ENCODE measurements at regions not wholly inside any gene's neighbourhood (a gene's known extent, or its start where the extent isn't known, plus 50 kb on each side); places are given as distances from the start of the nearest gene placed in this dataset.
A peak's percentile ranks its signal among the peaks of the same experiment; 100 is the strongest.

DNA sequence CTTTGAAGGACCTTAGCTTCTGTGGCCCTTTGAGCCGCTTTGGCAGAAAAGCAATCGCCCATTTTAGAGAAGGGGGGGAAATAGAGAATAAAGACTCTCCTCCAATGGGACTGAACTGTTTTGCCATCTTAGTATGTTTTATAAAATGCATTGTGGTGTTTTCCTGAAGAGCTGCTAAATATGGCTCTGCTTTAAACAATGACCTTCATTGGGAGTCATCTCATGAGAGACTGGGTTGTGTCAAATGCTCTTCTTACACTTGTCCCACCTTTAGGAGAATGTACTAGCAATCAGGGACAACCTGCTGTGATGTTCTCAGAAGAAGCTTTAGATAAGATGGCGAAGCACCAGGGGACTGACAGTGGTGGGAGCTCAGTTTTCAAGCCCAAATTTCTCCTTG is 418.9 kb upstream of the POU3F3 start:
- in situ Hi-C loops (cut with HindIII; ENCODE audit: low sequenced_read_pairs), result no loop called here
- no peak overlapping the region for H3K4me3 ChIP-seq (ENCODE audit: low read depth, low read length)
- DNase-seq (ENCODE audit: low read depth), result no peak
- TF ChIP-seq, protein P1, sequence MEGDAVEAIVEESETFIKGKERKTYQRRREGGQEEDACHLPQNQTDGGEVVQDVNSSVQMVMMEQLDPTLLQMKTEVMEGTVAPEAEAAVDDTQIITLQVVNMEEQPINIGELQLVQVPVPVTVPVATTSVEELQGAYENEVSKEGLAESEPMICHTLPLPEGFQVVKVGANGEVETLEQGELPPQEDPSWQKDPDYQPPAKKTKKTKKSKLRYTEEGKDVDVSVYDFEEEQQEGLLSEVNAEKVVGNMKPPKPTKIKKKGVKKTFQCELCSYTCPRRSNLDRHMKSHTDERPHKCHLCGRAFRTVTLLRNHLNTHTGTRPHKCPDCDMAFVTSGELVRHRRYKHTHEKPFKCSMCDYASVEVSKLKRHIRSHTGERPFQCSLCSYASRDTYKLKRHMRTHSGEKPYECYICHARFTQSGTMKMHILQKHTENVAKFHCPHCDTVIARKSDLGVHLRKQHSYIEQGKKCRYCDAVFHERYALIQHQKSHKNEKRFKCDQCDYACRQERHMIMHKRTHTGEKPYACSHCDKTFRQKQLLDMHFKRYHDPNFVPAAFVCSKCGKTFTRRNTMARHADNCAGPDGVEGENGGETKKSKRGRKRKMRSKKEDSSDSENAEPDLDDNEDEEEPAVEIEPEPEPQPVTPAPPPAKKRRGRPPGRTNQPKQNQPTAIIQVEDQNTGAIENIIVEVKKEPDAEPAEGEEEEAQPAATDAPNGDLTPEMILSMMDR (IDR thresholded peaks at IDR 0.05; ENCODE audit: low read depth, low read length, missing control alignments), result no peak

DNA sequence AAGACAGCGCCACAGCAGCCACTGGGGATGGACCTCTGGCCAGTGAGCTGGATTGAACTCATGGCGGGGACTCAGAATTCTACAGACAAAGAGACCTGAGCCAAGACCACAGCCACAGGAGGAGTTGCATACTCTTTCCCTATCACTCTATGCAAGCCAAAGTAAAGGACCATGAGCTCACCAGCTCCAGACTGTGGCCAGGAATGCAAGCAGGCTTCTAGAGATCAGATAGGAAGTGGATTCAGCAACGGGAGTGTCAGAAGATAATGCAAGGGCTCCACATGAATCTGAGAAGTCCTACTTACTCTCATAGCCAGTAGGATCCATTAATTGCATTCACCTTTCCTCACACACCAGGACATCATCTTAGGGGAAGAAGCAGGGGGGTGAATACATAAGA is 415.4 kb upstream of the POU3F3 start:
- TF ChIP-seq, protein P1 (IDR thresholded peaks at IDR 0.05; ENCODE audit: low read depth, low read length, missing control alignments), result no peak
- DNase-seq (ENCODE audit: low read depth), result no peak
- in situ Hi-C loops (cut with HindIII; ENCODE audit: low sequenced_read_pairs), result no loop called here
- no peak overlapping the region for H3K4me3 ChIP-seq (ENCODE audit: low read depth, low read length)

DNA sequence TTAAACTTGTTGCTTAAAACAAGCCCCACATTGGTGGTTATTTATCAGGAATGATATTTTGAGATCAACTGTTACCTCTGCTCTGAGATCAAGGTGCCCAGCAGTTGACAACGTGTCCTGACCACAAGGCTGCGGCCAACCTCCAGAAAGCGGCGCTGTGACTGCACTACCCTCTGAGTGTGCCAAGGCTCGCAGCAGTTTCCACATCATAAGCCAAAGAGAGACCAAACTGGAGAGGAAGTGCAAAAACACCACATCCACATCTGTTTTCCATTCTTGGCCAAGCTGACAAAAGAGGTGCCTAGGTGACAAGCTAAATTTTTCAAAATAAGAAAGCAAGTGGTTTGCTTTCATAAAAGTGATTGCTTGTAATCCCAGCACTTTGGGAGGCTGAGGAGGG is 410.8 kb upstream of the POU3F3 start:
- TF ChIP-seq, protein P1 (IDR thresholded peaks at IDR 0.05; ENCODE audit: low read depth, low read length, missing control alignments), result no peak
- H3K4me3 ChIP-seq (ENCODE audit: low read depth, low read length), result no peak overlapping the region
- DNase-seq (ENCODE audit: low read depth), result no peak
- in situ Hi-C loops (cut with HindIII; ENCODE audit: low sequenced_read_pairs), result no loop called here

DNA sequence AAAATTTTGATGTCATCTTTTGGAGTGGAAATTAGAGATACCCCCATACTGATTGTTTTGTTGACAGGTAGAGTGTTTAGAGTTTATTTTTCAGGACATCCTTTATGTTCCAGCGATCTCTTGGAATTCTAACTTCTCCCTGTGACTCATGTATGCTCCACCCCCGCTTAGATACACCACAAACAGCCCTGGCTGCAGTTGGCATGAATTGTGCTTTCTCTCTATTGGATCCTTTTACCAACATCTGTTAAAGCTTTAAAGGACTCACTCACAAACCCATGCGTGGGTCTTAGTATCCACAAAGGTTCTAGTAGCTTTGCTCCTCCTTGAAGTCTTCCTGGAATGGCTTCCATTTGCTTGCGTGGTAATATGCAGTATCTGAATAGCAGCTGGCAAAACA is 409.5 kb upstream of the POU3F3 start:
- no peak overlapping the region for H3K4me3 ChIP-seq (ENCODE audit: low read depth, low read length)
- TF ChIP-seq, protein P1 (IDR thresholded peaks at IDR 0.05; ENCODE audit: low read depth, low read length, missing control alignments), result no peak
- peak; percentile 42 for DNase-seq (ENCODE audit: low read depth)
- in situ Hi-C loops (cut with HindIII; ENCODE audit: low sequenced_read_pairs), result no loop called here

DNA sequence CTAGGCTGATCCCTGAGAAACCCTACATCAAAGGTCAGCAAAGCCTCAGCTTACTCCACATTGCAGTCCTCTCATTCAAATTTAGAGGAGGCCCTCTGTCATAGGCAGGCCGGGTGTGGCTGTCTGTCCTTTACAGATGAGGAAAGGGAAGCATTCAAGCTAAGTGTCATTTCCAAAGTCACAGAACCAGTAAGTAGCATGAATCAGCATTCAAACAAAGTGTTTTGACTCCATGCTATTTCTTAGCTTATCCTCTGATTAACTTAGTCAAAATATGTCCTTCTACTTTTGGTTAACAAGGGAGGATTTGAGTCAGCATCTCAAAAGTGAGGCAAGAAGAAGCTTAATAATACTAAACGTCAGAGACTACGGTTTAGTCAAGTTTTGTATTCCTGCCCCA is 409.0 kb upstream of the POU3F3 start:
- H3K4me3 ChIP-seq (ENCODE audit: low read depth, low read length), result no peak overlapping the region
- no peak for DNase-seq (ENCODE audit: low read depth)
- TF ChIP-seq, protein P1 (IDR thresholded peaks at IDR 0.05; ENCODE audit: low read depth, low read length, missing control alignments), result no peak
- in situ Hi-C loops (cut with HindIII; ENCODE audit: low sequenced_read_pairs), result no loop called here

DNA sequence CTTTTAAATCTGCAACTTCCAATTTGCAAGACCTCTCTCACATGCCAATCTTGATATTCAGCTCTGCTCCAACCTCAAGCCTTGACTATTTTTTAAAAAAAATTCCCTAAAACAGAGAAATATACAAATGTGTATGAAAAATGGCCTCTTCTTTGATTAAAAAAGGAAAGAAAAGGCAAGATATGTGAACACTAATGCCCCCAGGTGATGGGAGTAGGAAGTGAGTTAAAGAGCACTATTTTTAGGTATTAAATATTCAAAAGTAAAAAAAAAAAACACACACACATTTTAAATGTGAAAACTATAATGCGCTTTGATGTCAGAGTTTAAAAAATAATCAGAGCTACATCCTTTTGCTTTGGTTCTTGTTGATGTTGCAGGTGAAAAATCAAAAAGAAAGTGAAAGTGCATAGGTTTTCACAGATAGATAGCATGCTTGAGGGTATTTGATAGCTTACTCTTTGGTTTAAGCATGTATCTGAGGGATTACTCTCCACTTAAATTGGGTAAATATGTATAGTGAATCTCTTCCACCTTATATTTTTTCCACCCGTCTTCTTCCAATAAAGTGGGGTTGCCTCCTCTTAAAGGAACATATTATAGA is 406.0 kb upstream of the POU3F3 start:
- in situ Hi-C loops (cut with HindIII; ENCODE audit: low sequenced_read_pairs), result no loop called here
- TF ChIP-seq, protein P1 (IDR thresholded peaks at IDR 0.05; ENCODE audit: low read depth, low read length, missing control alignments), result peak; percentile 44
- peak; percentile 15 for DNase-seq (ENCODE audit: low read depth)
- H3K4me3 ChIP-seq (ENCODE audit: low read depth, low read length), result no peak overlapping the region

All from astrocyte of the cerebellum (primary cell).